IMR-90 (cell line): ENCODE measurements at regions not wholly inside any gene's neighbourhood (a gene's known extent, or its start where the extent isn't known, plus 50 kb on each side); places are given as distances from the start of the nearest gene placed in this dataset.

Source experiments
- ATAC-seq: fragments of 200-7000 bp; cut with Tn5 transposase; 2 replicates; pipeline ENCODE4 v1.9.1; 2020; ENCODE audit warnings: low read depth, mild to moderate bottlenecking, moderate library complexity
- BruUV-seq: library from RNA; stranded (reverse); fragments of 400-500 nt; replicated peaks from 2 replicates; lab custom pipeline; 2021; lab: Mats Ljungman, UMichigan
- CTCF ChIA-PET: fragments of 300-600 bp; formaldehyde crosslinking; extraction: SDS; loops from one replicate; lab custom pipeline; 2021; ENCODE audit warnings: antibody characterized with exemption; lab: Yijun Ruan, JAX
- POLR2A ChIA-PET: fragments of 300-600 bp; sonication (Branson Sonifier 250); formaldehyde crosslinking; loops from one replicate; lab custom pipeline; 2022; ENCODE audit warnings: antibody characterized with exemption; ENCODE audit not compliant: unreplicated experiment; lab: Charles Lee
- DNase-seq: peaks from one replicate; pipeline ENCODE4 v3.0.0; 2013
- H2AFZ ChIP-seq: replicated peaks from 2 replicates; pipeline ENCODE3; 2013; ENCODE audit warnings: low read length, mild to moderate bottlenecking; ENCODE audit not compliant: poor library complexity
- H2AK5ac ChIP-seq: 2 replicates; pipeline ENCODE4 v1.6.1; 2013; ENCODE audit warnings: low read depth, low read length, inconsistent platforms
- H2AK9ac ChIP-seq: replicated peaks from 2 replicates; pipeline ENCODE3; 2013; ENCODE audit warnings: mild to moderate bottlenecking, low read depth, low read length, moderate library complexity; ENCODE audit not compliant: poor library complexity
- H2BK120ac ChIP-seq: 2 replicates; pipeline ENCODE4 v1.6.1; 2013; ENCODE audit warnings: low read depth, low read length, inconsistent platforms
- H2BK15ac ChIP-seq: 3 replicates; pipeline ENCODE4 v1.6.1; 2013; ENCODE audit warnings: low read depth, low read length, inconsistent platforms
- H2BK20ac ChIP-seq: 2 replicates; pipeline ENCODE4 v1.6.1; 2013; ENCODE audit warnings: low read depth, mild to moderate bottlenecking, inconsistent platforms, low read length, moderate library complexity
- H2BK5ac ChIP-seq: 2 replicates; pipeline ENCODE4 v1.6.1; 2013; ENCODE audit warnings: mild to moderate bottlenecking, low read depth, low read length, inconsistent platforms; ENCODE audit not compliant: poor library complexity, severe bottlenecking
- H3K14ac ChIP-seq: replicated peaks from 2 replicates; pipeline ENCODE4 v1.6.1; 2013; ENCODE audit warnings: low read depth, low read length, inconsistent platforms
- H3K18ac ChIP-seq: 2 replicates; pipeline ENCODE4 v1.6.1; 2013; ENCODE audit warnings: low read depth, low read length, control low read depth
- H3K23ac ChIP-seq: 2 replicates; pipeline ENCODE4 v1.6.1; 2013; ENCODE audit warnings: low read depth, low read length, inconsistent platforms
- H3K27ac ChIP-seq: 2 replicates; pipeline ENCODE4 v1.5.1; 2013; ENCODE audit warnings: mild to moderate bottlenecking, control low read depth, low read length; ENCODE audit not compliant: insufficient read depth
- H3K27me3 ChIP-seq: 2 replicates; pipeline ENCODE4 v1.6.1; 2013; ENCODE audit warnings: low read length; ENCODE audit not compliant: control insufficient read depth, insufficient read depth
- H3K36me3 ChIP-seq: 2 replicates; pipeline ENCODE4 v1.6.1; 2013; ENCODE audit warnings: low read length, mixed read lengths; ENCODE audit not compliant: control insufficient read depth, insufficient read depth
- H3K4ac ChIP-seq: 2 replicates; pipeline ENCODE4 v1.6.1; 2013; ENCODE audit warnings: low read depth, low read length, inconsistent platforms
- H3K4me1 ChIP-seq: 2 replicates; pipeline ENCODE4 v1.6.1; 2013; ENCODE audit warnings: low read length, mixed read lengths; ENCODE audit not compliant: control insufficient read depth, insufficient read depth
- H3K4me2 ChIP-seq: 2 replicates; pipeline ENCODE4 v1.6.1; 2013; ENCODE audit warnings: low read depth, mild to moderate bottlenecking, control low read depth, low read length, moderate library complexity
- H3K4me3 ChIP-seq: 2 replicates; pipeline ENCODE4 v1.5.1; 2013; ENCODE audit warnings: low read depth, mild to moderate bottlenecking, control low read depth, low read length, moderate library complexity; ENCODE audit not compliant: insufficient read depth
- H3K56ac ChIP-seq: 2 replicates; pipeline ENCODE4 v1.6.1; 2013; ENCODE audit warnings: low read length, inconsistent platforms; ENCODE audit not compliant: insufficient read depth; ENCODE audit errors: extremely low read depth
- H3K79me1 ChIP-seq, 2 experiments: 2 replicates each; pipeline ENCODE4 v1.6.1; 2013; ENCODE audit warnings: low read length in 2 of 2, inconsistent platforms in 1 of 2, low read depth in 1 of 2
- H3K9ac ChIP-seq: 2 replicates; pipeline ENCODE4 v1.6.1; 2013; ENCODE audit warnings: low read depth, low read length, control low read depth
- H3K9me1 ChIP-seq: 2 replicates; pipeline ENCODE4 v1.6.1; 2013; ENCODE audit warnings: low read length, inconsistent platforms; ENCODE audit not compliant: insufficient read depth
- H3K9me3 ChIP-seq: 2 replicates; pipeline ENCODE4 v1.6.1; 2013; ENCODE audit warnings: low read length; ENCODE audit not compliant: control insufficient read depth, insufficient read depth
- H4K20me1 ChIP-seq: 2 replicates; pipeline ENCODE4 v1.6.1; 2013; ENCODE audit warnings: low read length, inconsistent platforms; ENCODE audit not compliant: insufficient read depth
- H4K5ac ChIP-seq: 2 replicates; pipeline ENCODE4 v1.6.1; 2013; ENCODE audit warnings: mild to moderate bottlenecking, low read depth, low read length, control low read depth
- H4K8ac ChIP-seq, 2 experiments: 2 replicates each; pipeline ENCODE4 v1.6.1; 2013; ENCODE audit warnings: low read depth in 2 of 2, low read length in 2 of 2, control low read depth in 1 of 2, inconsistent platforms in 1 of 2
- H4K91ac ChIP-seq: 2 replicates; pipeline ENCODE4 v1.6.1; 2013; ENCODE audit warnings: low read depth, low read length, inconsistent platforms; ENCODE audit not compliant: insufficient read depth
- CEBPB ChIP-seq: IDR thresholded peaks from 2 replicates; pipeline ENCODE4 v1.6.1; 2012; ENCODE audit warnings: low read depth, low read length, improper control_type of control experiment
- CHD1 ChIP-seq: IDR thresholded peaks from 2 replicates; pipeline ENCODE4 v1.6.1; 2012; ENCODE audit warnings: low read depth, low read length, improper control_type of control experiment
- CTCF ChIP-seq: conservative IDR thresholded peaks from 2 replicates; pipeline ENCODE4 v1.5.1; 2012; ENCODE audit warnings: mild to moderate bottlenecking, low read depth, low read length, improper control_type of control experiment
- MAZ ChIP-seq: IDR thresholded peaks from 2 replicates; pipeline ENCODE4 v1.6.1; 2012; ENCODE audit warnings: low read depth, mild to moderate bottlenecking, low read length, improper control_type of control experiment, moderate library complexity, borderline replicate concordance
- POLR2A ChIP-seq: IDR thresholded peaks from 2 replicates; pipeline ENCODE4 v1.6.1; 2012; ENCODE audit warnings: mild to moderate bottlenecking, low read depth, low read length
- RCOR1 ChIP-seq: IDR thresholded peaks from 2 replicates; pipeline ENCODE4 v1.6.1; 2012; ENCODE audit warnings: mild to moderate bottlenecking, low read length, improper control_type of control experiment; ENCODE audit not compliant: insufficient replicate concordance
- RFX5 ChIP-seq: IDR thresholded peaks from 2 replicates; pipeline ENCODE4 v1.8.0; 2012; ENCODE audit warnings: low read depth, mild to moderate bottlenecking, low read length, moderate library complexity
- SMC3 ChIP-seq: fragments of 150-350 bp; IDR thresholded peaks from 2 replicates; pipeline ENCODE4 v1.6.1; 2016; ENCODE audit warnings: low read depth, mild to moderate bottlenecking, antibody characterized with exemption, low read length, moderate library complexity
- WGBS, 2 experiments: methylation state at CpG; one replicate each; pipeline versions ENCODE4 v1.1.5 to v1.1.7; 2013; ENCODE audit warnings: missing lambda C conversion rate in 2 of 2; ENCODE audit not compliant: insufficient read length in 1 of 2; ENCODE audit errors: extremely low coverage in 2 of 2; 5-methylcytosine and 5-hydroxymethylcytosine counted together
- dilution Hi-C: fragments of 300-500 bp; cut with HindIII; formaldehyde crosslinking; loops from one replicate; pipeline ENCODE4 v1.14.3; 2018; ENCODE audit warnings: low sequenced_read_pairs; ENCODE audit not compliant: unreplicated experiment
- in situ Hi-C: fragments of 300-500 bp; cut with MboI; formaldehyde crosslinking; loops from 3 replicates; pipeline ENCODE4 v1.14.3; 2019; ENCODE audit warnings: low sequenced_read_pairs, inconsistent platforms, mixed read lengths
- intact Hi-C: fragments of 100-400 bp; cut with micrococcal nuclease; formaldehyde crosslinking; loops from 2 replicates; pipeline ENCODE4 v1.10.0; 2022
- TF ChIP-seq, protein P1 (sequence below): fragments of 150-350 bp; IDR thresholded peaks from 2 replicates; pipeline ENCODE4 v1.6.1; 2017; ENCODE audit warnings: mild to moderate bottlenecking, antibody characterized with exemption, low read length, low read depth

- Histone ChIP-seq H2AFZ (no peak overlapping the region), H3K14ac (no peak overlapping the region), H4K20me1 (no peaks in the 10 kb centered on the region), H3K18ac (no peak overlapping the region), H2BK15ac (no peak overlapping the region), H3K9ac (no peak overlapping the region), H3K27ac (no peak overlapping the region), H3K4me3 (no peak overlapping the region), H3K23ac (no peak overlapping the region), H3K4me1 (no peaks in the 10 kb centered on the region), H2BK20ac (no peak overlapping the region), H3K36me3 (no peaks in the 10 kb centered on the region), H4K91ac (no peak overlapping the region), H2AK5ac (no peak overlapping the region), H4K5ac (no peak overlapping the region), H3K27me3 (no peaks in the 10 kb centered on the region), H3K9me3 (no peaks in the 10 kb centered on the region), H3K9me1 (no peaks in the 10 kb centered on the region), H3K79me1 (no peaks in the 10 kb centered on the region), H2BK120ac (no peak overlapping the region), H2AK9ac (no peak overlapping the region), H4K8ac (no peak overlapping the region), H3K4me2 (no peak overlapping the region), H2BK5ac (no peak overlapping the region), H3K56ac (no peak overlapping the region), H3K4ac (no peak overlapping the region)
- ChIA-PET CTCF (no interaction called here), POLR2A (no interaction called here)
- in situ Hi-C loops (no loop called here), intact Hi-C loops (no loop called here), dilution Hi-C loops (no loop called here)
- WGBS, 2 experiments: no CpG with 5 or more reads among the region's 4 CpGs
- BruUV-seq: no TSS peak
- ATAC-seq (no peak), DNase-seq (no peak)
- no peak for TF ChIP-seq POLR2A
- TF ChIP-seq CTCF: no peak
- TF ChIP-seq, protein P1, sequence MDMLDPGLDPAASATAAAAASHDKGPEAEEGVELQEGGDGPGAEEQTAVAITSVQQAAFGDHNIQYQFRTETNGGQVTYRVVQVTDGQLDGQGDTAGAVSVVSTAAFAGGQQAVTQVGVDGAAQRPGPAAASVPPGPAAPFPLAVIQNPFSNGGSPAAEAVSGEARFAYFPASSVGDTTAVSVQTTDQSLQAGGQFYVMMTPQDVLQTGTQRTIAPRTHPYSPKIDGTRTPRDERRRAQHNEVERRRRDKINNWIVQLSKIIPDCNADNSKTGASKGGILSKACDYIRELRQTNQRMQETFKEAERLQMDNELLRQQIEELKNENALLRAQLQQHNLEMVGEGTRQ: no peak
- no peak for TF ChIP-seq RFX5
- TF ChIP-seq SMC3: no peak
- TF ChIP-seq RCOR1: no peak
- no peak for TF ChIP-seq MAZ
- no peak for TF ChIP-seq CHD1
- no peak for TF ChIP-seq CEBPB
Measured at GRCh38 chrX:23271026-23271425, 63.6 kb upstream of the PTCHD1 start.
